ENCODE measurements at regions not wholly inside any gene's neighbourhood (a gene's known extent, or its start where the extent isn't known, plus 50 kb on each side); places are given as distances from the start of the nearest gene placed in this dataset.

GRCh38 chr4:110967936-110968335 lies 345.1 kb upstream of the PITX2 start:
- no peak for DNase-seq

- DNase-seq: peak; percentile 15 to 28
Observed at GRCh38 chr4:110970642-110971041, 347.8 kb upstream of the PITX2 start.

- DNase-seq: no peak
Observed at GRCh38 chr4:110975338-110975737, 352.5 kb upstream of the PITX2 start.

GRCh38 chr4:110977554-110977953 lies 354.7 kb upstream of the PITX2 start:
- no peak for DNase-seq

GRCh38 chr4:110978761-110979160 lies 355.9 kb upstream of the PITX2 start:
- DNase-seq: no peak

- no peak for DNase-seq
Observed at GRCh38 chr4:110982486-110982885, 359.6 kb upstream of the PITX2 start.

GRCh38 chr4:110988722-110989121 lies 365.8 kb upstream of the PITX2 start:
- no peak for DNase-seq

- no peak for DNase-seq
Observed at GRCh38 chr4:110989125-110989524, 366.2 kb upstream of the PITX2 start.

GRCh38 chr4:110994781-110995180 lies 371.9 kb upstream of the PITX2 start:
- DNase-seq: no peak

GRCh38 chr4:110998320-110998719 lies 375.4 kb upstream of the PITX2 start:
- no peak for DNase-seq

- no peak for DNase-seq
Observed at GRCh38 chr4:111011458-111011857, 388.6 kb upstream of the PITX2 start.

GRCh38 chr4:111013846-111014245 lies 391.0 kb upstream of the PITX2 start:
- DNase-seq: no peak

GRCh38 chr4:111014537-111014936 lies 391.7 kb upstream of the PITX2 start:
- DNase-seq: no peak

GRCh38 chr4:111016416-111016815 lies 393.5 kb upstream of the PITX2 start:
- no peak for DNase-seq

GRCh38 chr4:111018216-111018615 lies 395.3 kb upstream of the PITX2 start:
- DNase-seq: no peak

GRCh38 chr4:111020476-111020875 lies 397.6 kb upstream of the PITX2 start:
- DNase-seq: no peak

- no peak for DNase-seq
Observed at GRCh38 chr4:111020961-111021360, 398.1 kb upstream of the PITX2 start.

GRCh38 chr4:111022758-111023157 lies 399.9 kb upstream of the PITX2 start:
- DNase-seq: no peak

- no peak for DNase-seq
Observed at GRCh38 chr4:111027526-111027925, 404.6 kb upstream of the PITX2 start.

GRCh38 chr4:111028795-111029194 lies 405.9 kb upstream of the PITX2 start:
- DNase-seq: no peak

GRCh38 chr4:111031001-111031579 lies 408.2 kb upstream of the PITX2 start:
- no peak for DNase-seq

GRCh38 chr4:111031596-111031995 lies 408.7 kb upstream of the PITX2 start:
- DNase-seq: no peak

GRCh38 chr4:111037591-111038360 lies 414.9 kb upstream of the PITX2 start:
- DNase-seq: peak in 1 of 2 experiments; percentile 13

- no peak for DNase-seq
Observed at GRCh38 chr4:111040904-111041303, 418.0 kb upstream of the PITX2 start.

GRCh38 chr4:111043286-111043685 lies 420.4 kb upstream of the PITX2 start:
- DNase-seq: no peak
